ENCODE measurements at regions not wholly inside any gene's neighbourhood (a gene's known extent, or its start where the extent isn't known, plus 50 kb on each side); places are given as distances from the start of the nearest gene placed in this dataset.

DNA sequence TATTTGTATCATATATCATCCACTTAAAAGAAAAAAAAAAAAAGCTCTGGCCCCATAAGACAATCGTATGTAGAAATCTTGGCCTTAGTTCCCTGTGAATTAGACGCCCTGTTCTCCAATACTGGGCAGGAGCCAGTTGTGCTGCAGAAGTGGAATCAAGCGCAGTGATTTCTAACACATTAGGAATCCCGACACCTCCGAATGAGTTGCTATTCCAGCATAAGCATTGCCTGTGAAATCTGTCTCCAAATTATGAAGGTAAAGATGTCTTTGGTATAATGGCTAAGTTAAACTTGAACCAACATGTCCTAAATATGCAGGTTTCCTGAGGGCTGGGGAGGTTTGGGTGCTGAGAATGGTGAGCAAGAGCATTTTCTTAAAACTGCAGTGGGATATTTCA lies 199.4 kb upstream of the ARRDC4 start:
- Histone ChIP-seq H3K4me1 (ENCODE audit: control insufficient read depth, insufficient read depth, low read length) (no peaks in the 10 kb centered on the region; the same call in 1 of the 2 replicates), H3K36me3 (ENCODE audit: control insufficient read depth, insufficient read depth, low read length) (no peaks in the 10 kb centered on the region), H3K9me3 (ENCODE audit: control insufficient read depth, insufficient read depth, low read depth, low read length) (no peaks in the 10 kb centered on the region), H3K27ac (ENCODE audit: low read depth, low read length) (no peak overlapping the region), H3K9ac (ENCODE audit: low read length) (no peak overlapping the region), H3K27me3 (ENCODE audit: control insufficient read depth, insufficient read depth, low read length) (peaks cover 6% of the 10 kb centered on the region), H3K4me3 (ENCODE audit: low read depth, low read length) (no peak overlapping the region)

DNA sequence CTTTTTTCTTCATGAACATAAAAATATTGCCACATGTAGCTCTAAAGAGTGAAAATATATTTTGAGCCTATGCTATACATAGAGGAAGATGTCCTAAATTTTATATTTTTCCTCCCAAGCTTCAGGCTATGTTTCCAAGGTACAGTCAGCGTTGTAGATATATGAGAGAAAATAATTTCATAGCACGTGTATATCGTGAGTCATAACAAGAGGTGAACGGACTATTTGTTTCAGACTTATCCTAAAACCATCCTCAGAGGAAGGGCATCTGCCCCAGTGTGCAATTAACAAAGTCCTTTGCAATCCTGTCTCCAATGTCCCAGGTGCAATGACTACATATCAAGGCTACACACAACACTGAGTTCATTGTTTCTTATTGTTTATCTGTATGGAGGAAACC lies 177.3 kb upstream of the ARRDC4 start:
- Histone ChIP-seq H3K4me1 (ENCODE audit: control insufficient read depth, insufficient read depth, low read length) (no peaks in the 10 kb centered on the region), H3K27me3 (ENCODE audit: control insufficient read depth, insufficient read depth, low read length) (no peaks in the 10 kb centered on the region), H3K36me3 (ENCODE audit: control insufficient read depth, insufficient read depth, low read length) (no peaks in the 10 kb centered on the region), H3K9ac (ENCODE audit: low read length) (no peak overlapping the region), H3K27ac (ENCODE audit: low read depth, low read length) (no peak overlapping the region), H3K9me3 (ENCODE audit: control insufficient read depth, insufficient read depth, low read depth, low read length) (no peaks in the 10 kb centered on the region), H3K4me3 (ENCODE audit: low read depth, low read length) (no peak overlapping the region)

- Histone ChIP-seq H3K9ac (ENCODE audit: low read length) (no peak overlapping the region), H3K4me3 (ENCODE audit: low read depth, low read length) (no peak overlapping the region), H3K4me1 (ENCODE audit: control insufficient read depth, insufficient read depth, low read length) (0 out of 2 replicates have a peak, but pooled peaks cover 1% of the 10 kb centered on the region), H3K36me3 (ENCODE audit: control insufficient read depth, insufficient read depth, low read length) (no peaks in the 10 kb centered on the region), H3K27ac (ENCODE audit: low read depth, low read length) (no peak overlapping the region), H3K27me3 (ENCODE audit: control insufficient read depth, insufficient read depth, low read length) (no peaks in the 10 kb centered on the region), H3K9me3 (ENCODE audit: control insufficient read depth, insufficient read depth, low read depth, low read length) (no peaks in the 10 kb centered on the region)
These were observed 173.8 kb upstream of the ARRDC4 start for GRCh38 chr15:97786741-97787140.

DNA sequence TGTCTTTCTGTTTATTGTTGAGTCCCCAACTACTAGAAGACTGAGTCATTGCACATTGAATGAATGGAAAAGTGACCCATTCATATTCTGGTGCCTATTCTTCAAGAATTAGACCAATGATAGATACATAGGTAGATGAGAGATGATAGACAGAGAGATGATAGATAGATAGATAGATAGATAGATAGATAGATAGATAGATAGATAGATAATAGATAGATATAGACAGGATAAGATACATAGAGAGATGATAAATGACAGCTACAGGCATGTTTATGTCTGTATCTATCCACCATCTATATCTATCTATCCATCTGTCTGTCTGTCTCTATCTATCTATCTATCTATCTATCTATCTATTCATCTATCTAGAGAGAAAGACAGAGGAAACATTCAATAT lies 170.3 kb upstream of the ARRDC4 start:
- H3K27ac ChIP-seq (ENCODE audit: low read depth, low read length) = no peak overlapping the region
- peaks cover 5% of the 10 kb centered on the region for H3K4me1 ChIP-seq (ENCODE audit: control insufficient read depth, insufficient read depth, low read length)
- H3K36me3 ChIP-seq (ENCODE audit: control insufficient read depth, insufficient read depth, low read length) = no peaks in the 10 kb centered on the region
- no peak overlapping the region for H3K9ac ChIP-seq (ENCODE audit: low read length)
- no peaks in the 10 kb centered on the region for H3K27me3 ChIP-seq (ENCODE audit: control insufficient read depth, insufficient read depth, low read length)
- H3K9me3 ChIP-seq (ENCODE audit: control insufficient read depth, insufficient read depth, low read depth, low read length) = no peaks in the 10 kb centered on the region
- H3K4me3 ChIP-seq (ENCODE audit: low read depth, low read length) = no peak overlapping the region

- Histone ChIP-seq H3K4me1 (ENCODE audit: control insufficient read depth, insufficient read depth, low read length) (peaks cover 5% of the 10 kb centered on the region), H3K9me3 (ENCODE audit: control insufficient read depth, insufficient read depth, low read depth, low read length) (no peaks in the 10 kb centered on the region), H3K27me3 (ENCODE audit: control insufficient read depth, insufficient read depth, low read length) (no peaks in the 10 kb centered on the region), H3K36me3 (ENCODE audit: control insufficient read depth, insufficient read depth, low read length) (no peaks in the 10 kb centered on the region), H3K27ac (ENCODE audit: low read depth, low read length) (no peak overlapping the region), H3K9ac (ENCODE audit: low read length) (no peak overlapping the region), H3K4me3 (ENCODE audit: low read depth, low read length) (no peak overlapping the region)
These were observed 168.4 kb upstream of the ARRDC4 start for GRCh38 chr15:97791824-97792792.

GRCh38 chr15:97804950-97805349 lies 155.6 kb upstream of the ARRDC4 start:
- Histone ChIP-seq H3K36me3 (ENCODE audit: control insufficient read depth, insufficient read depth, low read length) (no peaks in the 10 kb centered on the region), H3K27me3 (ENCODE audit: control insufficient read depth, insufficient read depth, low read length) (no peaks in the 10 kb centered on the region), H3K9ac (ENCODE audit: low read length) (no peak overlapping the region), H3K4me3 (ENCODE audit: low read depth, low read length) (no peak overlapping the region), H3K9me3 (ENCODE audit: control insufficient read depth, insufficient read depth, low read depth, low read length) (peaks cover 3% of the 10 kb centered on the region; the same call in 1 of the 2 replicates), H3K27ac (ENCODE audit: low read depth, low read length) (no peak overlapping the region), H3K4me1 (ENCODE audit: control insufficient read depth, insufficient read depth, low read length) (no peaks in the 10 kb centered on the region)

DNA sequence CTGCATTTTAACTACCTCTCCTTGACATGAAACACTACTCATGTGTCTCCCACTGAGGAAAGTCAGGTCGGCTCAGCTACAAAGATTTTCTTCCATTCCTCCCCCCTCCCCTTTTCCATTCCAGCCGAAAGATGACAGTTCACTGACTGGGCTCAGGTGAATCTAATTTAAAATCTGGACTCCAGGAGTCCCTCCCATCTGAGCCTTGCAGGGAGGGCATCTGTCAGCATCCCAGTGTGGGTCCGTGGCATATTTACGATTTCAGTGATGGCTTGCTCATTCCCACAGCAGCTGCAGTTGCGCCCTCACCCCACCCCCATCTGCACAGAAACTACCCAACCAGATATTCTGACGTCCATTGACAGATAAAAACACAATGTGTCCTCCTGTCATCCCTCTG lies 153.7 kb upstream of the ARRDC4 start:
- Histone ChIP-seq H3K9me3 (ENCODE audit: control insufficient read depth, insufficient read depth, low read depth, low read length) (peaks cover 13% of the 10 kb centered on the region; the same call in 1 of the 2 replicates), H3K36me3 (ENCODE audit: control insufficient read depth, insufficient read depth, low read length) (no peaks in the 10 kb centered on the region), H3K27ac (ENCODE audit: low read depth, low read length) (no peak overlapping the region), H3K4me3 (ENCODE audit: low read depth, low read length) (no peak overlapping the region), H3K9ac (ENCODE audit: low read length) (no peak overlapping the region), H3K27me3 (ENCODE audit: control insufficient read depth, insufficient read depth, low read length) (no peaks in the 10 kb centered on the region), H3K4me1 (ENCODE audit: control insufficient read depth, insufficient read depth, low read length) (no peaks in the 10 kb centered on the region)

- H3K4me3 ChIP-seq (ENCODE audit: low read depth, low read length) = no peak overlapping the region
- no peaks in the 10 kb centered on the region for H3K36me3 ChIP-seq (ENCODE audit: control insufficient read depth, insufficient read depth, low read length)
- no peaks in the 10 kb centered on the region for H3K27me3 ChIP-seq (ENCODE audit: control insufficient read depth, insufficient read depth, low read length)
- H3K4me1 ChIP-seq (ENCODE audit: control insufficient read depth, insufficient read depth, low read length) = no peaks in the 10 kb centered on the region
- no peak overlapping the region for H3K9ac ChIP-seq (ENCODE audit: low read length)
- 0 out of 2 replicates have a peak, but pooled peaks cover 7% of the 10 kb centered on the region for H3K9me3 ChIP-seq (ENCODE audit: control insufficient read depth, insufficient read depth, low read depth, low read length)
- no peak overlapping the region for H3K27ac ChIP-seq (ENCODE audit: low read depth, low read length)
These were observed 144.7 kb upstream of the ARRDC4 start for GRCh38 chr15:97815835-97816234.

DNA sequence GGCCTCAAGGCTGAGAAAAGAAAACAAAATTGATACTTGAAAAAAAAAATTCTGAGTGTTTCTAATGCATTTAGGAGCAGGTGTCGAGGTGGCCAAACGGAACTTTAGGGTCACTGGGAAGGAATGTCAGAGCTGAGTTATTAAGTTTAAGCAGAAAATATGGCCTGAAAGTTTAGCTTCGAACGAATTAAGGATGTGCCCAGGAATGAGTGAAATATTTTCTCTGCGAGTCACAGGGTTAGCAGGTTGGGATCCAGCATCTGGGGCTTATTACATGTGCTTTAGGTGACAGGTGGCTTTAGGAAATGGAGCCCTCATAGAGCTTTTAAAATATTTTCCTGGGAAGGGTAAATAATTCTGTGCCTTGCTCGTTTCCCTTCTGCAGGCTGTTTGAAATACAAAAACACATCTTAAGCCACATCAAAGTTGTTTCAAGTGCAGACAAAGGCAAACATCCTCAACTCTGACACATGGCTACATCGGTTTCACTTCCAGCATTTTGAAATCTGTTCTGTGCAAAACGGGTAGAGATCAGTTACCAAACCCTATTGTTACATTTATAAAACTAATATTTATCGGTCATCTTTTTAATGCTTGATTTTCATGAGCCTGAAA lies 143.1 kb upstream of the ARRDC4 start:
- Histone ChIP-seq H3K9ac (ENCODE audit: low read length) (no peak overlapping the region), H3K27me3 (ENCODE audit: control insufficient read depth, insufficient read depth, low read length) (no peaks in the 10 kb centered on the region), H3K27ac (ENCODE audit: low read depth, low read length) (no peak overlapping the region), H3K4me3 (ENCODE audit: low read depth, low read length) (no peak overlapping the region), H3K36me3 (ENCODE audit: control insufficient read depth, insufficient read depth, low read length) (no peaks in the 10 kb centered on the region), H3K4me1 (ENCODE audit: control insufficient read depth, insufficient read depth, low read length) (no peaks in the 10 kb centered on the region), H3K9me3 (ENCODE audit: control insufficient read depth, insufficient read depth, low read depth, low read length) (no peaks in the 10 kb centered on the region)

DNA sequence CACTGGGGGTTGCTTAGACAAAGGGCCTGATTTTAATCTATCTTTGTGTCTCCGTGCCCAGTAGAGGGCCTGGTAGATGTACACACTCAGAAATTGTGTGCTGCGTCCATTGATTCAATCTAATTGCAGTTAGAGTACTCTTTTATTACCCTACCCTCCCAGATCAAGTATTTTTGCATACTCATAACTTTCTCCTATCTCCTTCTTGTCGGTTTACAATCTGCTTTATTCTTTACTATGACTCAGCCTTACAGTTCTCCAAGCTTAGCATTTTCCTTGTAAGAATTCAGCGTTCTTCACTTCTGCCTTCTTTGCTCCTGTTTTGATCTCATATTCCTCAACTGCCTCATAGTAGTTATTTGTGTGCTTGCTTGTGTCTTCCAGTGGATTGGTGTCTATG lies 124.5 kb upstream of the ARRDC4 start:
- H3K9me3 ChIP-seq (ENCODE audit: control insufficient read depth, insufficient read depth, low read depth, low read length) = no peaks in the 10 kb centered on the region

GRCh38 chr15:97837896-97838295 lies 122.6 kb upstream of the ARRDC4 start:
- no peaks in the 10 kb centered on the region for H3K4me1 ChIP-seq (ENCODE audit: control insufficient read depth, insufficient read depth, low read length)
- no peak overlapping the region for H3K9ac ChIP-seq (ENCODE audit: low read length)
- no peak overlapping the region for H3K4me3 ChIP-seq (ENCODE audit: low read depth, low read length)
- H3K36me3 ChIP-seq (ENCODE audit: control insufficient read depth, insufficient read depth, low read length) = no peaks in the 10 kb centered on the region
- H3K27me3 ChIP-seq (ENCODE audit: control insufficient read depth, insufficient read depth, low read length) = no peaks in the 10 kb centered on the region
- H3K27ac ChIP-seq (ENCODE audit: low read depth, low read length) = no peak overlapping the region
- H3K9me3 ChIP-seq (ENCODE audit: control insufficient read depth, insufficient read depth, low read depth, low read length) = no peaks in the 10 kb centered on the region

More for the DNA sequence above, 124.5 kb upstream of the ARRDC4 start:
- Histone ChIP-seq H3K27ac (ENCODE audit: low read depth, low read length) (no peak overlapping the region), H3K9ac (ENCODE audit: low read length) (no peak overlapping the region), H3K4me3 (ENCODE audit: low read depth, low read length) (no peak overlapping the region), H3K27me3 (ENCODE audit: control insufficient read depth, insufficient read depth, low read length) (no peaks in the 10 kb centered on the region), H3K36me3 (ENCODE audit: control insufficient read depth, insufficient read depth, low read length) (no peaks in the 10 kb centered on the region), H3K4me1 (ENCODE audit: control insufficient read depth, insufficient read depth, low read length) (no peaks in the 10 kb centered on the region)
